Coronary artery (tissue), 2 donors: ENCODE measurements at regions not wholly inside any gene's neighbourhood (a gene's known extent, or its start where the extent isn't known, plus 50 kb on each side); places are given as distances from the start of the nearest gene placed in this dataset.

Source experiments
- DNase-seq: peaks from one replicate; pipeline ENCODE4 v3.0.0-alpha.2; 2017; ENCODE audit warnings: low spot score
- H3K27ac ChIP-seq, 2 donors: fragments of 200-600 bp; sonication (generic); one replicate each; pipeline ENCODE4 v1.5.1; 2016 to 2019
- H3K4me3 ChIP-seq: fragments of 200-600 bp; sonication (generic); 2 replicates; pipeline ENCODE4 v1.5.1; 2016; ENCODE audit warnings: mild to moderate bottlenecking, moderate library complexity
- TF ChIP-seq, protein P1 (sequence below): fragments of 200-600 bp; sonication (generic); IDR thresholded peaks from one replicate; pipeline ENCODE4 v1.5.1; 2019; ENCODE audit warnings: antibody characterized with exemption

GRCh38 chr7:67375427-67375826, 378.8 kb downstream of the TYW1 start:
- H3K4me3 ChIP-seq = no peak overlapping the region
- DNase-seq = no peak
- no peak overlapping the region for H3K27ac ChIP-seq
- TF ChIP-seq, protein P1, sequence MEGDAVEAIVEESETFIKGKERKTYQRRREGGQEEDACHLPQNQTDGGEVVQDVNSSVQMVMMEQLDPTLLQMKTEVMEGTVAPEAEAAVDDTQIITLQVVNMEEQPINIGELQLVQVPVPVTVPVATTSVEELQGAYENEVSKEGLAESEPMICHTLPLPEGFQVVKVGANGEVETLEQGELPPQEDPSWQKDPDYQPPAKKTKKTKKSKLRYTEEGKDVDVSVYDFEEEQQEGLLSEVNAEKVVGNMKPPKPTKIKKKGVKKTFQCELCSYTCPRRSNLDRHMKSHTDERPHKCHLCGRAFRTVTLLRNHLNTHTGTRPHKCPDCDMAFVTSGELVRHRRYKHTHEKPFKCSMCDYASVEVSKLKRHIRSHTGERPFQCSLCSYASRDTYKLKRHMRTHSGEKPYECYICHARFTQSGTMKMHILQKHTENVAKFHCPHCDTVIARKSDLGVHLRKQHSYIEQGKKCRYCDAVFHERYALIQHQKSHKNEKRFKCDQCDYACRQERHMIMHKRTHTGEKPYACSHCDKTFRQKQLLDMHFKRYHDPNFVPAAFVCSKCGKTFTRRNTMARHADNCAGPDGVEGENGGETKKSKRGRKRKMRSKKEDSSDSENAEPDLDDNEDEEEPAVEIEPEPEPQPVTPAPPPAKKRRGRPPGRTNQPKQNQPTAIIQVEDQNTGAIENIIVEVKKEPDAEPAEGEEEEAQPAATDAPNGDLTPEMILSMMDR = no peak

GRCh38 chr7:67377939-67378862, 381.6 kb downstream of the TYW1 start:
- TF ChIP-seq, protein P1 = peak; percentile 75
- DNase-seq = no peak
- H3K27ac ChIP-seq = no peak overlapping the region
- H3K4me3 ChIP-seq = no peak overlapping the region

DNA sequence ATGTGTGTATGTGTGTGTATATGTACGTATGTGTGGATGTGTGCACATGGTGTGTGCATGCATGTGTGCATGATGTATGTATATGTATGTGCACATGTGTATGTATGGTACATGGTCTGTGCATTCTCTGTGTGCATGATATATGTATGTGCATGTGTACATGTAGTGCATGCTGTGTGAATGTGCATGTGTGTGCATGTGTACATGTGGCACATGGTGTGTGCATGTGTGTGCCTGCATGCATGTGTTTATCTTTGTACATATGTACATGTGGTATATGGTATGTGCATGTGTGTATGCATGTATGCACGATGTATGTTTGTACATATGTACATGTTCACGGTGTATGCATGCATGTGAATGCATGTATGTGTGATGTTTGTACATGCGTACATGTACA, 383.7 kb downstream of the TYW1 start:
- no peak overlapping the region for H3K27ac ChIP-seq
- TF ChIP-seq, protein P1 = no peak
- H3K4me3 ChIP-seq = no peak overlapping the region
- no peak for DNase-seq

- Histone ChIP-seq H3K4me3 (no peak overlapping the region), H3K27ac (no peak overlapping the region)
- TF ChIP-seq, protein P1 = no peak
- DNase-seq = no peak
Observed at GRCh38 chr7:67380858-67381257, 384.2 kb downstream of the TYW1 start.

DNA sequence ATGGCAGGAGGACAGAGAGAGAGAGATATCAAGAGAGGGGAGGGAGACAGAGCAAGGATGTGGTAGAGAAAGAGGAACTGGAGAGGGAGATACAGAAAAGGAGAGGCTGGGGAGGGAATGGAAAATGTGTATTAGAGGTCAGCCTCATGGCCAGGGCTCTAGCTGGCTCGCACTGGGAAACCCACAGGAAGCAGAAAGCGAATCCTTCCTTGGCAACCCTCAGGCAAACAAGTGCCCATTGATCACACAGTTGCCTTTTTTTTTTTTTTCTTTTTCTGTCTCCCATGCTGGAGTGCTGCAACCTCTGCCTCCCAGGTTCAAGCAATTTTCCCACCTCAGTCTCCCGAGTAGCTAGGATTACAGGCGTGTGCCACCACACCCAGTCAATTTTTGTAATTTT, 391.2 kb downstream of the TYW1 start:
- Histone ChIP-seq H3K4me3 (no peak overlapping the region), H3K27ac (no peak overlapping the region)
- DNase-seq = no peak
- TF ChIP-seq, protein P1 = no peak

DNA sequence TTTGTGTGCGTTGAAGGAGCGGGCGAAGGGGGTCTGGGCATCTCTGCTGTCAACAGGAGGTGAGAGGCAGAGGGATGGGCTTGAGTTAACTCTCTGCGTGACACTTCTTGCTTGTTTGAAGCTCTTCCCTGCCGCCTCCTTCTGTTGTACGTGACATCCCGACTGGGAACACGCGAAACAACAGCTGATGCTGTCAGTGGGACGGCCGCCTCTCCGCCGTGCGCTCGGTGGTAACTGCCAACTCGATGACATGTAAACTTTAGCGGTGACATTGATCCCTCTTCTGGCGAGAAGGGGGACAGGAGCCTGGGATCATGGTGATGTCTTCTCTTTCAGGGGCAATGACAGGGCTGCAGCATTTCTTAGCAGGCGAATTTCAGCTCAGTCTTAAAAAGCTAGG, 394.5 kb downstream of the TYW1 start:
- no peak overlapping the region for H3K27ac ChIP-seq
- DNase-seq = no peak
- no peak overlapping the region for H3K4me3 ChIP-seq
- TF ChIP-seq, protein P1 = no peak
